Activated T-cell treated with anti-CD3 and anti-CD28 coated beads, Interleukin-2, amount 50 U/mL, for 48 hours (primary cell): ENCODE measurements at regions not wholly inside any gene's neighbourhood (a gene's known extent, or its start where the extent isn't known, plus 50 kb on each side); places are given as distances from the start of the nearest gene placed in this dataset.

Experiments used
- DNase-seq, 2 experiments: peaks; one replicate each; pipeline ENCODE4 v3.0.0-alpha.2; 2020

DNA sequence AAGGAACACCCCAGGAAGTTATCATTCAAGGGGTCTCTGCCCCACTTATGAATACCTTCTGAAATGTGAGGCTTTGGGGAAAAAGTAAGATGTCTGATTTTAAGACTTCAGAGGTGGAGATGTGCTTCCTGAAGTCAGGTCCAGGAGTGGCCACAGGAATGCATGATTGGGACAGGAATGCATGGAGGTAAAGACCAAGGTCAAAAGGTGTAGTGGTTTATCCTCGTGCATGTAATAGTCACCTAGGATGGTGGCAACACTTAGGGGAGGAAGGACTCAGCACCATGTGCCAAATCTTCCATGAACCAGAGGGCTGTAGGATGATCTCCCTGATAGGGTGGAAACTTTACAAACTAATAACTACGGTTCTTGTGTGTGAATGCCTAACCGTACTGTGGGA lies 217.3 kb downstream of the C12orf75 start:
- no peak for DNase-seq

DNA sequence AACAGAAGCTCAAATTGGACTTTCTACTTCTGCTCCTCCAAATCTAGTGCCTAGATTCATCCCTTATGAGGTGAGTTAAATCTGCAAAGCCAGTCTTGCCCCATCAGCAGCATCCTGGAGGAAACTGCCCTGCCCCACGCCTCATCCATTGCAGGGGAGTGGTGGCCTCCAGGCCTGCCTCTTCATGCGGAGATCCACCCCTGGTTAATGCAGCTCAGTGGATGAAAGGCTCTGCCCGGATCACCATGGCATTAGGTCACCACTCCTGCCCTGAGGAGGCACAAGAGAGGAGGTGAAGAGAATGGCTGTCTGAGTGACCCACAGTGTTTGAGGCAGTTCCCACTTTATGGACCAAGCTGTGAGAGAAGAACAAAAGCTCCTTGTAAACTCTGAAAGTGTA lies 218.1 kb downstream of the C12orf75 start:
- no peak for DNase-seq

DNA sequence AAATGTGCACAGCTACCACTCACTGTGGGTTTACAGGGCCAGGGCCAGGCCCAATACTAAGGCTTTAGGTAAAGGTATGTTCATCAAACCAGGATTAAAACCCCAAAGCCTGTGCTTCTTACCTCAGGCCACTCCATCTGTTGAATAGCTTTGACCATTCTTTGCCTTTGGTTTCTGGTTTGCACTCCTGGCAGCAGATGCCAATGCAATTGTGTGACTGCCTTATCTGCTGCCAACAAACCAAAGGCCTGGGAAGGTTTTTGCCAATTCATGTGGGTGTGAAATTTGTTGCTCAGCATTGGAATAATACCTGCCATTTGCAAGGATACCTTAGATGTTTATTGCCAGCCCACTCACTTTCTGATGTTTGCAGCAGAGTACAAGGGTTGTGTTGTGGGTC lies 221.6 kb downstream of the C12orf75 start:
- DNase-seq, result no peak

DNA sequence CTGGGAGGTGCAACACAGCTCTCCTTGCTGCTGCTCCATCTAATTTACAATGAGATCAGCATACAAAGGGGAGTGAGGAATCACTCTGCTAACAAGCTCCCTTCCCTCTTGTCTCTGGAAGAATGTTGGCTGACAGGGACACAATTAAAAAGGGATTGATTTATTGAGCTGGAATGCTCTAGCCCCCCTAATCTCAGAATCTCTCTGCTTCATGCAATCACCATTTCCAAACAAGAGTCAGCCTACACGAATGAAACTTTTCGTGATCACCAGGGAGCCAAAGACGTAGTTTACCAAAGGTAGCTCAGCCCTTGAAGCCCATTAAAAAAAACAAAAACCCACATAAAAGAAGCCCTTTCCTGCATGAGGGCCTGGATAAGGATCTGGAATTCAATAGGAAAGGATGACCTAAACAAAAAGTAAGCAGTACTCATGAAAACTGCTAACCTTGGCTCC lies 223.8 kb downstream of the C12orf75 start:
- no peak for DNase-seq

DNA sequence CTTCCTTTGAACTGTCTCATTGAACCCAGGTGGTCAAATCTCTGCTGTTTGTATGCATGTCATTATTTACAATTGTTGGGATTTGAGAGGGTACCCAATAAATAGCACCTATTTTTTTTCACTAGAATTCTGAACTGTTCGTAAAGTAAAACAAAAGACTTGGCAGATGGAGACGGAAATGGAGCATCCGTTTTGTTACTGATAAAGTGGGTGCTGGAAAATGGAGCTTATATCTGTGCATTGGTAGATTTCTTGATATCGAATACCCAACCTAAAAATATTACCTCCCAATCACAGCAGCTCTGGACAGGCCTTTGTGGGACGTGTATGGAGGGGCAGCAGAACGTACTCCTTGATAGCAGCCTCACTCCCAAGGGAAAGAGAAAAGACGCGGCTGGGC lies 224.4 kb downstream of the C12orf75 start:
- DNase-seq, result no peak

DNA sequence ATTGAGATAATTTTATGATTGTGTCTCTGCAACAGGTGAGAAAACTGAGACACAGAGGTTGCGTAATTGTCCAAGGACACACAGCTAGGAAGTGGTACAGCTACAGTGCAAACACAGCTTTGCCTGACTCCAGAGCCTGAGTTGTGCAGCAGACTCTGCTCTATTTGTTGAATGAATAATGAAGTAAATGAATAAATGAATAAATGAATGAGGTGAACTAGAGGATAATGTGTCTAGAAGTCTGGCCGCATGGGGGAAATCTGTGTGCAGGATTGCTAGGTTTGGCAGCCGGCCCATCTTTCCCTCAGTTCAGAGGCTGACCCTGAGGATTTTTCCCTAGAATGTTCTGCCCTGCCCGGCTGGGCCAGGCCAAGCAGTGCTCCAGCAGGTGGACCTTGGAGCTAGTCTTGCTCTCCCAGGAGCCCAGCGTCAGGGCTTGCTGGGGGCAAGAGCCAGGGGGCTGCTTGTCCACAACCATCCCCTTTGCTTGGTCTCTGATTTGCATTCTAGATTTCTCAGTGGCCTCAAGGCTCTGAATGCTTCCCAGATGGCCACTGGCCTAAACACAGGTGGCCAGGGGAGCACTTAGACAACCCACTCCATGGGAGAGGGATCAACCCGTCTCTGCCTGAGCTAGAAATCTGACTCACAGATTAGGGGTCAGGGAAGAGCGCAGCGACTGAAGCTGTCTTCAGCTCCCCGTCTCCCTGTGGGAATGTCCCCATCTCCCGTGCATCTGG lies 225.2 kb downstream of the C12orf75 start:
- no peak for DNase-seq

DNA sequence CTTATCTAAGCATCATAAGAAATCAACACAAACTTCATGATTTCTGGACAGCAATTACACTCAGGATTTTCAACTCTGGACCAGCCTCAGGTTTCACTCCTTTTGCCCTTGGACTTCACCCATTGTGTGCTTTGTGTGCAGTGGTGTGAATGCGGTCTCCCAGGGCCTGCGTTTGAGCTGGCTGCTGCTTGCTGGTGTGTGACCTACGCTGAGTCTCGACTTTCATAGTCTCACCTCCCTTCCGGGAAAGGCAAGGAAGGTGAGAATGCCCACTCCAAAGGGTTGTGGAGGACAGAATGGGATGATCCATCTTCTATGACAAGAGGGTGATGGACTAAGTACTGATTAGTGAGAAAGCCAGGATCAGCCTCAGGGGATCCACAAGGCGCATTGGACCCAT lies 228.8 kb downstream of the C12orf75 start:
- no peak for DNase-seq

DNA sequence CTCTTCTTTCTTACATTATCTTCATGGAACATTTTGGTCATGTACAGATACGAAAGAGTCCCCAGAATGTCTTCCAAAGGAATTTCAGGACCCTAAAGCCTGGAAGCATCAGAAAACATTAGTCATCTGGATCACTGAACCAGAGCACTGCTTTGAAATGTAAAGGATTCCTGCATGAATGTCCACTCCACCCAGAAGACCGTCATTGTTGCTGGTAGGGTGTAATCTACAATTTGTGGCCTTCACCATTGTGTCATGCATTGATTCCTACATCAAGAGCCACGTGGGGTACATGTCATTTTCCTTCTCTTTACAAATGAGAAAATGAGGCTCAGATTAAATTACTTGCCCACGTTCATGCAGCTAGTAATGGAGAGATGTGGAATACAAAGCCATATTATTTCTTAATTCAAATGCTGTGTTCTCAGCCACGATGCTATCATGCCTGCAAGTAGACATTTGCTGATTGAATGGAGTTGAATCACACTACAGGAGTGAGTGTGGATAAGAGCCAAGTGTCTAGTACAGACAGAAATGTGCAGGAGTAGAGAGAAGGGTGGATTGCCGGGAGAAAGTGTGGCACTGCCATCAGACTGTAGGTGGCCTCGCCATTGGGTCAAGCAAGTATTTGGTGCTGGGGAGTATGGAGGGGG lies 231.2 kb downstream of the C12orf75 start:
- no peak for DNase-seq

DNA sequence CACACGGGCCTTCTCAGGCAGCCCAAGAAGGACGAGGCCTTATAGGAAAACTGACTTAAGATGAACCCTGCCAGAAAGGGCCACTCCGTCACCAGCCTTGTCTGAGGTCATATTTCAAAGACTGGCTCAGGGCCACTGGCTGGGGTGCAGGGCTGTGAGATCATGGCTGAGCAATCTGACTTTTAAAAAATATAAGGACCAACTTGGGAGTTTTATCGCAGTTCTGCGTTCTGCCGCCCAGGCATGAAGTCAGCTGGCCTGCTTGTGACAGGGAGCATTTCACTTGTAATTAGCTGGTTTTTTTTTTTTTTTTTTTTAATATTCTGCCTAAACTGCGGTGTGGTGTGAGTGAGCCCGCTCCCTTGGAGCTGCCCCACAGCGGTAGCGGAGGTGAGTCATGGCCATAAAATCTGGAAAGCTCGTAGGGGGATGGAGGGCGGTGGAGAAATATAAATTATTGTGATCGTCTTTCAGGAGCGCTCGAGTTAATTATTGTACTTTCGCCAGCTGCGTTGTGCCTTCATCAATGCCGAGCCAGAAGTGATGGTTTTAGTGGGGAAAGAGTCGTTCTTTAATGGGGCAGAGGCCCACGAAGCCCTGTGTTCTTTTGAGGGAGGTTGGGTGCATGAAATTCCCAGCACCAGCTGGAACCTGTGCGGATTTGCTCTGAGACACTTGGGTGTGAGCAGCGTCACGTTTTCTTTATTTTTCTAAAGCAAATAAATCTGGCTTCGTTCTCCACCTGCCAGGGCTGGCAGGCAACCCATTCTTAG lies 231.9 kb downstream of the C12orf75 start:
- no peak for DNase-seq

DNA sequence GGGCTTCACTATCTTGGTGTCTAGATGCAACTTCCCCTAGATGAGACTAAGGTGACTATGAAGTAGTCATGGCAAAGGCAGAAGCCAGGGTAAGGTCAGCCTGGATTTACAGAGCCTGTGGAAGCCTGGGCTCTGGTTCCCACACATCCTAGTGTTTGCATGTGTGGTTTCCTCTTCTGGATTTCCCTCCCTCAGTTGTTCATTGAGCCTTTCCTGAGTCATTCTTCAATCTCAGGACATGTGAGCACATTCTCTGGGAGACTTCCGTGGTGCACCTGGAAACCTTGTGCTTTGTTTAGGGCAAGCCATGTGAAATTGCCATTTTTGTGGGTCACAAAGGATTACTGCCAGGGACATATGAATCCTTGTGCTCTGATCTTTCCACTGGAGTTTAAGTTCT lies 236.6 kb downstream of the C12orf75 start:
- no peak for DNase-seq

DNA sequence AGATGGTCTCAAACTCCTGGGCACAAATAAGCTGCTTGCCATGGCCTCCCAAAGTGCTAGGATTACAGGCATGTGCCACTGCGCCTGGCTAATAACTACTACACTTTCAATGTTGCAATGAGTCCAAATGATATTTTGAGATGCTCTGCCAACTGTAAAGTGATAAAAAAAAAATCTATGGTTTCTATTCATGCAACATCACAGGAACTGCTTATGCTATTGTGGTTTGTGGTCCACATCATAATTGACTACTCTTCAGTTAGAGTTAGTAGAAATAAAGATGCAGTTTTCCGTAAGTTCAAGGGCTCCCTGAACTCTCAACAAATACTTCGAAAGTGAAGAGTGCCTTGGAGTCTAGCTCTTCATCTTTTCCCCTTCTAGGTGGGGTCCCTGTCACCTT lies 239.4 kb downstream of the C12orf75 start:
- no peak for DNase-seq

DNA sequence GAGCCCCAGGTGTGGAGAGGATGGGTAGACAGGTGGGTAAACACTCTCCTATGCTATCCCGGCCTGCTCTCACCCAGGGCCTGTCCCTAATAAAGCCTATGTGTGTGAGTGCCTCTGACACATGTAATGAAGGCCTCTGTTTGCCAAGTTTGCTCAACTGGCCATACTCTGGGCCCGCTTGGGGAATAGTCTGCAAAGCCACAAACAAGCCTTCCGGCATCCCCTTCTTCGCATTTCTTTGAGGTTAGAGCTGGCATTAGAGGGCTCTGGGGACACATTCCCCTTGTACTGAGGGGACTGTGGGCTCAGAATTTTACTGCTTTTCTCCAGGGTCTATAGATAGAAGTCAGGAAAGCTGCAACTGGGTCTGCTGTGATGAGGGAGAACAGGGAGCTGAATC lies 240.5 kb downstream of the C12orf75 start:
- DNase-seq, result no peak

DNA sequence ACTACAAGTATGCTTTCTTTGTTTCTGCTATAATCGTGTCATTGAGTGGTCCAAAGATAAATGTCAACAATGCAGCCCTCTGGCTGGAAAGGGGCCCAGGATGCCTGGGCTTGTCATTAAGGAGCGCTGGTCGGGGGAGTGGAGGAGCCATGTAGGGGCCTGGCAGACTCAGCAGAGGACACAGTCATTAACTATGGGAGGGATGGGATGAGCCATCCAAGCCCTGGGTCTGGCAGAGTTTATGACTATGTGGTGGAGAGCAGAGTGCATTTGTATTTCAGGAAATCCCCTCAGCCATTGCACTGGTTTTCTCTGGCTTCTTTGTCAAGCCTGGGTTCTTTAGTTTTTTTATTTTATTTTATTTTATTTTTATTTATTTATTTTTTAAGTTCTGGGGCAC lies 243.1 kb downstream of the C12orf75 start:
- DNase-seq, result no peak

DNA sequence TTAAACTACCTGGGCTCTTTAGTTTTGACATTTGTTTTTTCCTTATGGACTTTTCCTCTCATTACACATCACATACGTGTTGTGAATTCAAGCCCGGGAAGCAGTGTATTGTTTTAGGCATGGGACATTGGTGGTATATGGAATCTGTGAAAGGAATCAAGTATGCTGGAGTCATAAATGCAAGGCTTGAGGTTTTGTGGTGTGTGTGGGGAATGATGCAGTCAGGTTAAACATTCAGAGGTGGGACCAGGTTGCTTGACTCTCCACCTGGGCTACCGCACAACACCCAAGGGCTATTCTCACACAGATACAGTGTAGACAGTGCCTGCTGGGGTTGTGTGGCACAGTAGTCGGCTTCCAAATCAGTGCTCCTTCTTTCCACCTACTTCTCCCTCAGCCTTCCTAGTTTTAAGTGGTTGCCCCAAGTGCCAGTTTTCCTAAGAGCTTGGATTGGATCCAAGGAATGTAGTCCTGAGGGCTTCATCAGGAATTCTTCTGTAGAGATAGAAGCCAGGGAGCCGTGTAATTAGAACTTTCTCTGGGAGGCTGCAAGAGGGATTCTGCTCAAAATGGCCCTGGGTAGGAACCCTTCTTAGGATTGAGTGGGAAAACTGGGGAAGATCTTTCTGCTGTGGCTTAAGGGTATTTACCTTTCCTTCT lies 243.7 kb downstream of the C12orf75 start:
- DNase-seq, result no peak

DNA sequence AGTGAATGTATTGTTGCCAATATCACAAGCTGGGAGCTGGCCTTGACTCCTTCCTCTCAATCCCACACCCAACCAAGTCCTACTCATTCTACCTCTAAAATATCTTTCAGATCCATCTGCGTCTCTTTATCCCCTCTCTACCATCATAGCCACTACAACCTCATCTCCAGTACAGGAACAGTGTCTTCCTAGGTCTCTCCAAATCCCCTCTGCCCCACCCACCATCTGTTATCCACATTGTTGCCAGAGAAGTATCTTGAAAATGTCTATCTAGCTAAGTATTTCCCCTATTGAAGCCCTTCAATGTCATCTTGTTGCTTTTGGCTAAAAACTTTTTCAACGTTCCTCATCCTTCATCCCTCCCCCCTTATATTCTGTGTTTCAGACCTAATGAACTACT lies 244.7 kb downstream of the C12orf75 start:
- DNase-seq, result no peak

DNA sequence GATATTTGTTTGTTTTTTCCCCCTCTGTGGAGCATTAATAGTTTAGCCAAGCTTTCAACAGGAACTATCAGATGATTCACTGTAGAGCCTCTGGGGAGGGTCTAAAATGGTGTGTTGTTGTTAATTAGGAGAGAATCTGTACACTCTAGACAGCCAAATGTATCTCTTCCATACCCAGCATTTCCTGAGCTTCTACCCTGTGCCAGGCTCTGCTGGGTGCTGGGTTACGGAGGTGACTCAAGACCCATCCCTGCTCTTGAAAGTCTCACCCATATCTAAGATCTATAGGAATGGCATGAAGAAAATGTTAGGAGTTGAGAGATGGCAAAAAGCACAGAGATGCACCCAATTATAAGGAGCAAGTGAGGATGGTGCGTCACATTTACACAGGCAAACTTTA lies 245.8 kb downstream of the C12orf75 start:
- no peak for DNase-seq

DNA sequence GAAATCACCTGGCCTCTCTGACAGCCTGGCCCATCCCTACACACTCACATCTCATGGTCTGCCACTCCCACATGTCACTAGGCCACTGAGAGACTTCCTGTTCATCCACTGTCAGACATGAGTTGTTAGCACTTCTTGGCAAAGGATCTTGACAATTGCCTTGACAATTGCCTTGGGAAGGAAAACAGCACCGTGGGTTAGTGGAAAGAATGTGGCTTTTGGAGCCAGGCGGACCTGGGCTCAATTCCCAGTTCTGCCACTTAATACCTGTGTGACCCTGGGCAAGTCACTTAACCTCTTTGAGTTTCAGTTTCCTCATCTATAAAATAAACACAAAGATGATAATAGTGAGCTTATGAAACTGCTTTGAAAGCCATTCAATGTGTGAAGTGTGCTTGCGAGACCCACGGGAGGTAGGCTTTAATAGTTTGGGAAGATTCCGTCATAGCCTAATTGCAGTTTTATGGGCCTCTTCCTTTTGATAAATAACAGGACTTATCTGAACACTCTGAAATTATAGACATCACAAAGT lies 250.4 kb downstream of the C12orf75 start:
- no peak for DNase-seq

DNA sequence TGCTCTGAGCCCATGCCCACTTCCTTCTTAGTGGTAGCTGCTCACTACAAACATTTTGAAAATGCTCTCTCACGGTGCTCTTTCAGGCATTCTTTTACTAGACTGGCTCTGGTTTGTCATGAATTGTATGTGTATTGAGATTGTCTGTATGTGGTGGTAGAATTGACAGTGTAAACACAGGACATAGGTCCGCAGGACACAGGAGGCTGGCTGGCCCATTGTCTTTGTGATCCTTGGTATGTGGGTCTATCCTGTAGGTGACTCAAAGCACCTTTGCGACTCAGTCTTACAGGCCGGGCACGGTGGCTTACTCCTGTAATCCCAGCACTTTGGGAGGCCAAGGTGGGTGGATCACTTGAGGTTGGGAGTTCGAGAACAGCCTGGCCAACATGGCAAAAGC lies 250.9 kb downstream of the C12orf75 start:
- DNase-seq, result no peak

DNA sequence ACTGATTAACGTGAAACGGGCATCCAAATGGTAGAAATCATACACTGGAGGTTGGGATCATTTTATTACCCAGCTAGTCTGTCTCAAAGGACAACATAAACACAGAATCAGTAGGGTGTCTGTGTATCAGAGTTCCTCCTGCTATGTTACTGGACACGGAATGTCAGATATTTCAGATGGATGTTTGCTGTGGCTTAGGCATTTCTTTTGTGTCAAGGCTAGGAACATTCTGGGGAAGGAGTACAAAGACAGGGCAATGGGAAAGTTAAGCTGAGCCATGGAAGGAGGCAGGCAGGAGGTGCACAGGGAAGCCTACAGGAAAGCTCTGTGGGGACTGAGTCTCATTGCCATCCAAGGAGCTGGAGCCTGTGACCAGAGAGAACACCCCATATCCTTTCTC lies 254.6 kb downstream of the C12orf75 start:
- DNase-seq, result no peak

DNA sequence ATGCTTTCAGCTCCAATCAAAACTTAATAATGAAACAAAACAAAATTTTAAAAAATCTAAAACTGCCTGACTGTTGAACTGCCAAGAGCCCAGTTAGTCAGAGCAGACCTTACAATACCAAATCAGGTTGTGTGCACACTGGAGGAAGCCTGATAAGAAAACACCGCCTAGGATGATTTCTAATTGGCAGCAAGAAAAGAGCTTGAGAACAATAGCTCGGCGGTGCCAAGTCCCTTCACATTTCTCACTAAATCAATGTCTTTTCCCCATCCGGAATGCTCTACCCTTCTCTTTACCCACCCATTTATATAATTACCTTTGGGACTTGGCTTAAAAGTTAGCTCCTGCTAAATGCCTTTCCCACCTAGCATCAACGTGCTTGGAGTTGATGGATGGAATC lies 256.7 kb downstream of the C12orf75 start:
- no peak for DNase-seq

DNA sequence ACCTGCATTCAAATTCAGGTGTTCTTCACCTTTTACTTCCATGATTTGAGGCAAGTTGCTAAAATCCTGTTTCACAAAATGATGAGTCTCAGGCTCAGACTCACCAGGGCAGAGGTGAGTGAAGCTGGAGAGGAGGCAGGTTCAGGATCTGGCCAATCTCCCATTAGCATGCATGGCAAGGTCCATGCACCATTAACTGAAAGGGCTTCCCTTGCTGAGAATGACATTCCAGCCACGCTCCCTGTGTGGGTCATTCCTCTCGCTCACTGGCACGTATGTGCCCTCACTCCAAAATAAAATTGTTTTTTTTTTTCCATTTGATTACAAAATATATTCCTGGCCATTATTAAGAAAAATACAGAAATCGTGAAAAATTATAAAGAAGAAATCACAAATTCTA lies 257.6 kb downstream of the C12orf75 start:
- DNase-seq, result no peak

DNA sequence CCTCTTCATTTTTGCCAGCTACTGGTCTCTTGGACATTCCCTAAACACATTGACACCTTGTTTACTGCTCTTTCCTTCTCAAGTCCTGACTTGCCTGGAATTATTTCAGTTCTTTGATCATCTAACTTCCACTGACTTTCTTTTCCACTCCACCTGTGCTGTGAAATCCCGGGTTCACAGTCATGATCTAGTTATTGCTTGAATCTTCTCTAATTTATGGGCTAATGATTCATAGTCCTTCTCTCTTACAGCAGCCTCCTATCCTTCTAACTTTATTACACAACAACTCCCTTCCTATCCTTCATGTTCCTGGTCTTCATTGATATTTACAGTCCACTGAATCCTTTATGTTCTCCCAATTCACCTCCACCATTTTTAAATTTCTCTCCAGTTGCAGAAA lies 260.1 kb downstream of the C12orf75 start:
- no peak for DNase-seq

DNA sequence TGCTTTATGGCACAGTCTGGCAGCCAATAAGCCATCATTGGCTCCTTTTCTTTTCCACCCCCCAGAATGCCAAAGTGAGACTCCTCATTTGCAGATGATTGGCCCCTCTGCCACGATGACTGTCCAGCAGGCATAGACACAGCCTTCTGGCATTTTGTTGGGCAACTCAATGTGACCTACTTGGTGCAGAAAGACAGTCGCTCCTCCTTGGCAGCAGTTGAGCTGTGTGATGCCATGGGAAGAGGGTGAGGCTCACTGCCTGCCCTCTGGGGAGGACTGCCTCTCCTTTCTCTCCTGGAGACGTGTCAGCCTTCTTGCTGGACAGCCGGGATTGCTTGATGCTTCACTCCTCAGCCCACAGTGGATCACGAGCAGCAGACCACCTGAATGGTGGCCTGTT lies 264.9 kb downstream of the C12orf75 start:
- DNase-seq, result no peak
